HG02798 (cell line): ENCODE measurements at regions not wholly inside any gene's neighbourhood (a gene's known extent, or its start where the extent isn't known, plus 50 kb on each side); places are given as distances from the start of the nearest gene placed in this dataset.

Experiments
- ATAC-seq: cut with Tn5 transposase; IDR thresholded peaks from one replicate; pipeline ENCODE4 v1.9.1; 2021; ENCODE audit warnings: mild to moderate bottlenecking; ENCODE audit not compliant: unreplicated experiment, poor library complexity

- no peak for ATAC-seq
Measured at GRCh38 chr2:520663-521340, 156.4 kb downstream of the TMEM18 start.

DNA sequence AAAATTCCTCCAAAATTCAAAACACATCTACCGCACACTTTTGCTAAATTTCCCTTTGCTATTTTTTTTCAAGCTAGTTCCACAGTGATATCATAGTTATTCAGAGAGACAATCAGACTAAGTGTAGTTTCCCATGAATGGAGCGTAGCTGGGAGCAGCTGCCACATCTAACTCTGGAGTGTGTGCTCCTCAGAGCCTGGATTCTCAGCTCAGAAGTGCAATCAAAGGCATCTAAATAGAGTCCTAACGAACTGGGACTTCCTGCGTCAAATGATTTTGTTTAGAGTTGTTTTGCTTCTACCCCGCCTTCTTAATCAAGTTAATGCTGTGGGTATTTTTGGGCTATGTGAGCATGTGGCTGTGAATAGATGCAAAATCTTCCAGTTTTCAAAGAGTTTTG lies 160.3 kb downstream of the TMEM18 start:
- no peak for ATAC-seq

- no peak for ATAC-seq
Measured at GRCh38 chr2:516131-516530, 161.1 kb downstream of the TMEM18 start.

- ATAC-seq, result no peak
Measured at GRCh38 chr2:515441-516127, 161.6 kb downstream of the TMEM18 start.

DNA sequence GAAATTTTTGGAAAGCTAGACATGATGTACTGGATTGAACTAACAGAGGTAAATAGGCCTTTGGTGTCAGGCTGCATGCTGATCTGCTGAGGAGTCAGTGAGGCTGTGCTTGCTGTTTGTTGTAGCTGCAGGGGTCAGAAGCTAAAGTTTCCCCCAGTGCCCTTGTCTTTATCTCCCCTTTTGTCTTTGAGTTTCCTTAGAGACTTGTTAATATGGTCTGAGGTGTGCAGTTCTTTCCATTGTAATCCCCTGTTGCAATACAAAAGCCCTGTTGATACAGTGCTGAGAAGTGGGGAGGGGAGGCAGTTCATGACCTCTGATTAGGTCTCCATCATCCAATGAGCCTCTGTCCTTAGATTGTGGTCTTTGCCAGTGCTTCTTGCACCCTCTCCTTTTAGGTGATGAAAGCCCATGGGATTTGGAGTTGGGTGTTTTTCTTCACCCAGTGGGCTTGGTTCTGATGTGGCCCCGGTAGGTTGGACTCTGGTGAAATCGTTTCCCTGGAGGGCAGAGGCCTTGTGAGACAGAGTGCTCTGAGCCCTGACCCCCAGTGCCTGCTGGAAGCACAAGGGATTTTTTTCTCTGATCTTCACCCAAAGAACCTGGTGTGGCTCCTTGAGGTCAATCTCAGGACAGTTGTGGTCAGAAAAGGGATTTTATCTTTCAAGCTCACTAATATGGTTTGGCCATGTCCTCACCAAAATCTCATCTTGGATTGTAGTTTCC lies 163.1 kb downstream of the TMEM18 start:
- no peak for ATAC-seq

DNA sequence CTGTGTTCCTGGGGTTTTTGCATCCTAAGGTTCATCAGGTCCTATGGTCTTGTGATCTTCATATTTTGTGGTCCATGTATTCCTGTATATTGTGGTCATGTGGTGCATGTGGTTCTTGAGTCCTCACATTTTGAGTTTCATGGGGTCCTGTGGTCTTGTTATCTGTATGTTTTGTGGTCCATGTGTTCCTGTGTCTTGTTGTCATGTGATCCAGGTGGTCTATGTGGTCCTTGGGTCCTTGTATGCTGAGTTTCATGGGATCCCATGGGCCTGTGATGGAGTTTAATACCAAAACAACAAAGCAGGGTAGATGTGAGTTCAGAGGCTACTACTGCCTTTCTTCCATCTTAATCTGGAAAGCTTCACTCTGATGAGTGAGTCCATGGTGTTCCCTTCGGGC lies 166.4 kb downstream of the TMEM18 start:
- no peak for ATAC-seq

DNA sequence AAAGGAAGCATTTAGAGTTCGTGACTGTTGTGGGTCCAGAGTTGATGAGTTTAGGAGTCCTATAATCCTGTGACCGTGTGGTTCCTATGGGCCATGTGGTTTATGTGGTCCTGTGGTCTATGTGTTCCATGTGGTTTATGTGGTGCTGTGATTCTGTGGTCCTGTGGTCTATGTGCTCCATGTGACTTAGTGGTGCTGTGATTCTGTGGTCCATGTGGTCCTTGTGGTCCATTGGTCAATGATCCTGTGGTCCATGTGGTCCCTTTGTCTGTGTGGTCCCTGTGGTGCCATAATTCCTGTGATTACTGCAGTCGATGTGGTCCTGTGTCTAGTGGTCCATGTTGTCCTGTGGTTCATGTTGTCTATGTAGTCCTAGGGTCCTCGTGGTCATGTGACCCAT lies 167.3 kb downstream of the TMEM18 start:
- ATAC-seq, result no peak

- no peak for ATAC-seq
Measured at GRCh38 chr2:508121-508520, 169.1 kb downstream of the TMEM18 start.

GRCh38 chr2:506866-507265 lies 170.3 kb downstream of the TMEM18 start:
- ATAC-seq, result no peak

DNA sequence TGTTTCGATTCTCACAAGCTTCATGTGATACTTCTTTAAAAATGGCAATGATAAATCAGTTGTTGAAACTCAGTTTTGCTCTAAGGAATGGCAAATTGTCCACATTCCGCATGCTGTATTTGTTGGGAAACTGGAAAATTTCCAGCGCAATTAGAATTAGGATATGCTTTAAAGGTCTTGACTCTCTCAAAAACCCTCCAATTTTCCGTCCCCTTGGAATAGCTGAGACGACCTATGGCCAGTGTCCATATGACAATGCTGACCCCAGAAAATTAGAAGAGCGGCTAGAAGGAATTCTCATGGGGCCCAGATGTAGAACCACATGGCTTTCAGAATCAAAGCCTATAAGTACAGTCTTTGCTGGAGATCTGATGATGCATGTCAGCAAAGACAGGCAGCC lies 170.8 kb downstream of the TMEM18 start:
- no peak for ATAC-seq

DNA sequence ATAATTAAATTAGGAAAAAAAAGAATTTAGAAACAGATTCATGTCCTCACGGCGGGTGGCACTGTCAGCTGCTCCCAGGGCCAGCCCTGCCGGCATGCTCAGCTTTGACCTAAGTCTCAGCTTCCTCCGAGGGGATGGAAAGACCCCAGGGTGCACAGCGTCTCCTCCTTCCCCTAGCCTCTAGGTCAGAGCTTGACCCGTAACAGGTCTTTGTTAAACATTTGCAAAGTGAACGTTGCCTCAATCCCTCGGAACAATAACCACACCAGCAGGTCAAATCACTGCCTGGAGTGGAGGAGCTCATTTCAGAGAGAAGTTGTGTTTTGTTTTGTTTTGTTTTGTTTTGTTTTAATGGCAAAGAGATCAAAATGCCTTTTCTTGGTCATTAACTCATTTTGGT lies 171.3 kb downstream of the TMEM18 start:
- no peak for ATAC-seq

DNA sequence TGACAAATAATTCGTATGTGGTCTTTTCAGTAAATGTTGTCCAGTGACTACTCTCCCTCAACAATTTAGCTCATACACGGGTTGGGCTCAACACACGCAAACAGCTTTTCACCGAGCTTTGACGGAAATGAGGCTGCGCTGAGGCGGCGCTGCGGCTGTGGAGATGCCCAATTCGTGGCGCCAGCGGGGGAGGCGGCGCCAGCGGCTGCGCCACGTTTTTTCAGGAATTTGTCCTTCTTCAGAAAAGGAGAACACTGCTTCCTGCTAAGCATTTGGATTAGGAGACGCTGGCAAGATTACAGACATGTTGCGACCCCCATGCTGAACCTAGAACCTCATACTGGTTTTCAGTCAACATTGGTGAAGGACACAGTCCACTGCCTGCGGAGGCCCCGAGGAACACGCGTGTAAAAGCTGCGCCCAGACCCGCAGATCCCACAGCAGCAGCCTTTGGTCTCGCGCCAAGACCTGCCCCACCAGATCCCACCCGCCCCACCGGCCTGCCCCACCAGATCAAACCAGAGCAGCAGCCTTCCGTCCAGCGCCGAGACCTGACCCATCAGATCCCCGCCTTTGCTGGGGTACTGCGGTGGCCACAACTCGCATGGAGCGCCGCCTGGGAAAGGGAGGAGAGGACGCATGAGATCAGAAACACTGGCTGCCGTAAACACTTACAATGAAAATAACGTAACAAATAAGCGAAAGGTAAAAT lies 173.8 kb downstream of the TMEM18 start:
- ATAC-seq, result no peak

DNA sequence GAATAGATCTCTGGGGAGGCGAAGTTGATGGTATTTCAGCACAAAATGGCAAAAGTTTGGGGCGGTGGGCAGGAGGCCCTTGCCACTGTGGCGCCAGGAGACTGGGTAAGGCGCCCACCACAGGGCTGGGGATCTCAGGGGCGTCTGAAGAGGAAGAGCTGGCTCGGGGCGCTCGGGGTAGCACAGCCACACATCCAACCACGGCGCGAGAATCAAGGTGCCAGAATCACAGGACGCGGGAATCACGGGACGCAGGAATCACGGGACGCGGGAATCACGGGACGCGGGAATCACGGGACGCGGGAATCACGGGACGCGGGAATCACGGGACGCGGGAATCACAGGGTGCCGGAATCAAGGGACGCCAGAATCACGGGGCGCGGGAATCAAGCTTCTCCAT lies 174.4 kb downstream of the TMEM18 start:
- no peak for ATAC-seq

- ATAC-seq, result no peak
Measured at GRCh38 chr2:501667-502066, 175.5 kb downstream of the TMEM18 start.

GRCh38 chr2:501130-501529 lies 176.1 kb downstream of the TMEM18 start:
- no peak for ATAC-seq

DNA sequence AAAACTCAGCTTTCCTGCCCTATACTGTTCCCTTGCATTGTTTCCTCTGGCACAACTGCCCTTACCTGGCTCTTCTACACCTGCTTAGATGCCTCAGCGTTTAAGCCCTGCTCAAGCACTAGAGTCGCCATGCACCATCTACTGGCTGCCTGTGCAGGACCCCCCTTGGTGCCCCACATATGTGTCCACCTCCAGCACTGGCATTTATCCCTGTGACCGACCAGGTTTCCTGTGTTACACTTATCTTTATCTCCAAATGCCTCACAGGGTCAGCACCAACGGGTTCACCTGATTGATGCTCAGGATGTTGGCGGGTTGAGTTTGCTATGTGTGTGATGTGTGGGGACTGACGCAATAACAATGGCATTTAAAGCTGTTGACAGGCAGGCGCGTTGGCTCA lies 177.5 kb downstream of the TMEM18 start:
- ATAC-seq, result no peak

DNA sequence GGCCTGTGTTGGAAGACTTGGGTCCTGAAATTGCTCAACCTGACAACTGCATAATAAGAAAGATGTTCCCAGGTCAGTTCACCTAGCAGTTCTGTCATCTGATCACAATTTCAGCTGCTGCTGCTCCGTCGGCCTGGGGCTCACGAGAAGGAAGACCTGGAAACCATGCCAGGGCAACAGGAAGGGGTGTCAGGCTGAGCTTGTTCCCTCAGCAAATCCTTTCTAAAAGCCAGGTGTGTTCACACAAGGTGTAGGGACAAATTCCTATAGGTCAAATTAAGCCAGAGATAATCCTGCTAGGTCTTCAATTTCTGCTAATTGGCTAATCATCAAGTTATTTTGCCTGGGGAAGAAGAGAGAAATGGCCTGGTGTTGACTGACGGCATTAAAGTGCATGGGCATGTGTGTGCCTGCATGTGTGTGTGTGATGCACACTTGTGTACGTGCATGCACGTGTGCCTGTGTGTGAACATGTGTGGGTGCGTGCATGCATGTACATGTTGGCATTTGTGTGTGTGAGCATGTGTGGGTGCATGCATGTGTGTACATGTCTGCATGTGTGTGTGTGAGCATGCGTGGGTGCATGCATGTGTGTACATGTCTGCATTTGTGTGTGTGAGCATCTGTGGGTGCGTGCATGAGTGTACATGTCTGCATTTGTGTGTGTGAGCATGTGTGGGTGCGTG lies 178.6 kb downstream of the TMEM18 start:
- no peak for ATAC-seq

GRCh38 chr2:497770-498492 lies 179.3 kb downstream of the TMEM18 start:
- ATAC-seq, result no peak

DNA sequence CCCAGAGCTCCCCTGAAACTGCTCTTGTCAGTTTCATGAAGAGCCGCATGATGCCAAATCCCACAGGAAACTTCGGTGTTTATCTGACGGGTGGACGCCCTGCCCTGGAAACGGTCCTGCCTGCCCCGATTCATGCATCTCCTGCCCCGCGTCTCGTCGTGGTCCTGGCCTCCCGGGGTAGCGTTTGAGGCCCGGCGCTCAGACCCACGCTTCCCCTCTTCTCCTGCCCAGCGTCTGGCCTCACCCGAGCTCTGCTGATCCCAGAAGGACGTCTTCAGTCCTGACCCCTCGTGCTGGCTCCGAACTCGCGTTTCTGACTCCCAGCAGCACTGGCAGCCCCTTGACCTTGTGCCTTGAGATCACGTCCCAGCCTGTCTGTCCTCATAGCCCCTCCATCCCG lies 180.5 kb downstream of the TMEM18 start:
- ATAC-seq, result no peak
